ENCODE measurements at regions not wholly inside any gene's neighbourhood (a gene's known extent, or its start where the extent isn't known, plus 50 kb on each side); places are given as distances from the start of the nearest gene placed in this dataset.

DNA sequence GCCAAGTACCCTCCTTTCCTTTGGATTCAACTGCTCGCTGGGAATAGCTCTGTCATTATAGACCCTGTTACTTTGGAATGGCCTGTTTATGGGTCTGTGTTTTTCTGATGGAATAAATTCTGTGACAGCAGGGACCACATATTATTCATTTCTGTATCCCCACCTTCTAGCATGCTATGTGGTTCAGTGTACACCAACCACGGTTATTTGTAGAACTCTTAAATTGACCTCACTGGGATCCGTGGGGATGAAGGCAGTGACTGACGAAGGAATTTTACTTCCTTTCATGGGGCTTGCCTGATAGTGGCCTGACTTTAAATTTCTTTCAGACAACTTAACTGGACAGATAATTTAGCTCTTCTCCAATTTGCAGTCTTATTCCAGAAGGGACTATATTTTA is 343.2 kb downstream of the SPRY1 start:
- WGBS, 2 donors: 89 to 94% methylated on average over 4 of the region's 4 CpGs
- TF ChIP-seq, protein P1, sequence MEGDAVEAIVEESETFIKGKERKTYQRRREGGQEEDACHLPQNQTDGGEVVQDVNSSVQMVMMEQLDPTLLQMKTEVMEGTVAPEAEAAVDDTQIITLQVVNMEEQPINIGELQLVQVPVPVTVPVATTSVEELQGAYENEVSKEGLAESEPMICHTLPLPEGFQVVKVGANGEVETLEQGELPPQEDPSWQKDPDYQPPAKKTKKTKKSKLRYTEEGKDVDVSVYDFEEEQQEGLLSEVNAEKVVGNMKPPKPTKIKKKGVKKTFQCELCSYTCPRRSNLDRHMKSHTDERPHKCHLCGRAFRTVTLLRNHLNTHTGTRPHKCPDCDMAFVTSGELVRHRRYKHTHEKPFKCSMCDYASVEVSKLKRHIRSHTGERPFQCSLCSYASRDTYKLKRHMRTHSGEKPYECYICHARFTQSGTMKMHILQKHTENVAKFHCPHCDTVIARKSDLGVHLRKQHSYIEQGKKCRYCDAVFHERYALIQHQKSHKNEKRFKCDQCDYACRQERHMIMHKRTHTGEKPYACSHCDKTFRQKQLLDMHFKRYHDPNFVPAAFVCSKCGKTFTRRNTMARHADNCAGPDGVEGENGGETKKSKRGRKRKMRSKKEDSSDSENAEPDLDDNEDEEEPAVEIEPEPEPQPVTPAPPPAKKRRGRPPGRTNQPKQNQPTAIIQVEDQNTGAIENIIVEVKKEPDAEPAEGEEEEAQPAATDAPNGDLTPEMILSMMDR (IDR thresholded peaks at IDR 0.05): no peak
- no peak for DNase-seq
- Histone ChIP-seq H3K36me3 (no peaks in the 10 kb centered on the region), H3K9me3 (no peaks in the 10 kb centered on the region), H3K27me3 (no peaks in the 10 kb centered on the region), H3K4me3 (no peak overlapping the region), H3K4me1 (peaks cover 0 to 30% (median 8%) of the 10 kb centered on the region in 9 donors), H3K27ac (no peak overlapping the region)
- intact Hi-C loops (cut with DNase I): loop anchor here in 2 of 10 donors (5.0 to 10.0 kb wide), 4 partner anchors 237 to 345 kb away; partner anchors contain the start of gene SPRY1 (in 1 of the 2)
- no peak for ATAC-seq

DNA sequence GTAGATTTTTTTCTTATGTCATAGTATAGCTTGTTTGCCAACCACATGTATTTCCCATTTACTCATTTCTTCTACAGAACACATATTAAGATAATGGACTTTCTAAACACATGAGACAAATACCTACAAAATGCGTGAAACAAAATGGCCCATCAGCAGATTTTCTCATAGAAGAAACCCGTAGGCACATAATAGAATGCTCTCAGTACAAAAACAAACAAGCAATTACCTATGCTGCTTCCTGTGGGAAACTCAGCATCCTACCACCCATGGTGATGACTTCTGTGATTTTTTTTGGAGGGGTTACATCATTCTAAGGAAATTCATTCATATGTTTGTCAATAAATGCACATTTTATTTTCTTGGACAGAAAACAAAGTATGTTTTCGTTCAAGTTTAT is 343.6 kb downstream of the SPRY1 start:
- H3K36me3 ChIP-seq: no peaks in the 10 kb centered on the region
- intact Hi-C loops (cut with DNase I): loop anchor here in 2 of 10 donors (5.0 to 10.0 kb wide), 4 partner anchors 237 to 345 kb away; partner anchors contain the start of gene SPRY1 (in 1 of the 2)
- WGBS, 2 donors: 63% methylated on average over 3 of the region's 3 CpGs
- no peaks in the 10 kb centered on the region for H3K9me3 ChIP-seq
- no peak for ATAC-seq
- H3K27ac ChIP-seq: peak overlapping the region in 1 of 10 donors; percentile 6
- TF ChIP-seq, protein P1 (IDR thresholded peaks at IDR 0.05): no peak
- no peaks in the 10 kb centered on the region for H3K27me3 ChIP-seq
- H3K4me3 ChIP-seq: no peak overlapping the region
- peaks cover 4 to 34% (median 12%) of the 10 kb centered on the region in 9 donors for H3K4me1 ChIP-seq
- DNase-seq: no peak

DNA sequence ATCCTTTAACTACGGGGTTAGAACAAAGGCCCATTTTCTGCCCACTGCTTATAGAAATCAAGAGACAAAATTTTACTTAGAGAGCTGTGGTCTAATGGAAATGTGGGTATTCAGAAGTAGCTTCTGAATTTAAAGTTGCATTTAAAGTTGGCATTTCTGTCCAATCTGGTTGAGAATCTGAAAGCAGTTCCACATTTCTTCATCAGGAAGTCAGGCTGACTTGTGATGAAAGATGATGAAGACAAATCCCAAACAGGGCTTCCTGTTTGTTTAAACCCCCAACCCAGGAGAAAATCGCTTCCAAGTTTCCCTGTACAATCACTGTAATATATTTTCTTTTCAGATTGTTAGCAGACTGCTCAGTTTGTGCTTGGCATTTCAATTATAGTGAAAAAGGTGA is 345.3 kb downstream of the SPRY1 start:
- no peak for ATAC-seq
- WGBS, 2 donors: 42 to 59% methylated on average over 2 of the region's 2 CpGs
- intact Hi-C loops (cut with DNase I): loop anchor here in 2 of 10 donors (5.0 to 10.0 kb wide), 4 partner anchors 235 to 347 kb away; partner anchors contain the start of gene SPRY1 (in 1 of the 2)
- H3K9me3 ChIP-seq: no peaks in the 10 kb centered on the region
- H3K27ac ChIP-seq: peak overlapping the region in 4 of 10 donors; percentile 6 to 57 (median 42)
- H3K4me1 ChIP-seq: peaks cover 8 to 42% (median 19%) of the 10 kb centered on the region in 9 donors
- TF ChIP-seq, protein P1 (IDR thresholded peaks at IDR 0.05): no peak
- H3K36me3 ChIP-seq: no peaks in the 10 kb centered on the region
- H3K27me3 ChIP-seq: no peaks in the 10 kb centered on the region
- no peak overlapping the region for H3K4me3 ChIP-seq
- no peak for DNase-seq

DNA sequence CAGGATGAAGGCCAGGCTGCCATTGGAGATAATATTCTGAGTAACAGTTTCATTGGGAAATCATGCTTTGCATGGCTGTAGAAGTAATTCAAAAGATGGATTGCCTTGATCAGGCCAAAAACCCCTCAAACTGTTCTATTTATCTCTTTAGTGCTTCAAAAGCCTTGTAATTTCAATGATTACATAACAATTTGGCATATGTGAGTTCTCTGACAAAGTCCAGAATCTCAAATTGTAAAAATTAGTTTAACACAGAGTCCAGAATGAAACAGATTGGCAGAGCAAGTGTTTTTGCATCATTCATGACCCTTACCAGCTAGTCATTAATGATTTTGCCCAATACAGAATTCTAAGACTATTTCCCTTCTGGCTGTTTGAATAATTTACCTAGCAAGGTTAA is 347.3 kb downstream of the SPRY1 start:
- Histone ChIP-seq H3K9me3 (no peaks in the 10 kb centered on the region), H3K4me1 (peaks cover 8 to 43% (median 19%) of the 10 kb centered on the region in 9 donors), H3K4me3 (no peak overlapping the region), H3K36me3 (no peaks in the 10 kb centered on the region), H3K27ac (peak overlapping the region in 9 of 10 donors; percentile 7 to 73 (median 57)), H3K27me3 (no peaks in the 10 kb centered on the region)
- TF ChIP-seq, protein P1 (IDR thresholded peaks at IDR 0.05): no peak
- intact Hi-C loops (cut with DNase I): loop anchor here in 2 of 10 donors (5.0 to 10.0 kb wide), 4 partner anchors 233 to 349 kb away; partner anchors contain the start of gene SPRY1 (in 1 of the 2)
- DNase-seq (no peak), ATAC-seq (peak in 4 of 8 donors; percentile 3 to 16 (median 11))
